Thoracic aorta (tissue), 2 donors: ENCODE measurements at regions not wholly inside any gene's neighbourhood (a gene's known extent, or its start where the extent isn't known, plus 50 kb on each side); places are given as distances from the start of the nearest gene placed in this dataset.

Source experiments
- ATAC-seq: fragments of 150-250 bp; one replicate; pipeline ENCODE4 v1.8.0; 2017; ENCODE audit warnings: low read depth; ENCODE audit not compliant: insufficient number of reproducible peaks, low FRiP score
- DNase-seq: peaks from one replicate; pipeline ENCODE4 v3.0.0-alpha.2; 2020; ENCODE audit warnings: low spot score
- H3K27ac ChIP-seq, 2 donors: fragments of 200-600 bp; sonication (generic); 1 replicate in 1 of 2; 2 replicates in 1 of 2; pipeline ENCODE4 v1.5.1; 2016; ENCODE audit warnings: mild to moderate bottlenecking in 2 of 2, moderate library complexity in 2 of 2
- H3K27me3 ChIP-seq: fragments of 200-600 bp; sonication (generic); replicated peaks from 2 replicates; pipeline ENCODE4 v1.6.0; 2016; ENCODE audit warnings: mild to moderate bottlenecking; ENCODE audit not compliant: insufficient read depth
- H3K36me3 ChIP-seq: fragments of 200-600 bp; sonication (generic); one replicate; pipeline ENCODE4 v1.5.1; 2016
- H3K4me1 ChIP-seq, 2 donors: fragments of 200-600 bp; sonication (generic); 1 replicate in 1 of 2; 2 replicates in 1 of 2; pipeline versions ENCODE4 v1.5.1 to v1.6.0; 2016; ENCODE audit warnings: low read depth in 2 of 2, mild to moderate bottlenecking in 1 of 2; ENCODE audit not compliant: control insufficient read depth in 1 of 2
- H3K4me3 ChIP-seq: fragments of 200-600 bp; sonication (generic); 2 replicates; pipeline ENCODE4 v1.5.1; 2016; ENCODE audit warnings: mild to moderate bottlenecking
- H3K9me3 ChIP-seq: fragments of 200-600 bp; sonication (generic); 2 replicates; pipeline ENCODE4 v1.5.1; 2016
- CTCF ChIP-seq: fragments of 200-600 bp; sonication (generic); IDR thresholded peaks from one replicate; pipeline ENCODE4 v1.5.1; 2019; ENCODE audit warnings: antibody characterized with exemption

GRCh38 chr15:29550834-29551465 is 271.3 kb downstream of the TJP1 start:
- Histone ChIP-seq H3K27me3 (no peaks in the 10 kb centered on the region), H3K9me3 (peaks cover 2% of the 10 kb centered on the region), H3K4me3 (no peak overlapping the region), H3K36me3 (no peaks in the 10 kb centered on the region), H3K27ac (no peak overlapping the region), H3K4me1 (no peaks in the 10 kb centered on the region)
- TF ChIP-seq CTCF: no peak
- DNase-seq (no peak), ATAC-seq (no peak)

- ATAC-seq: no peak
- Histone ChIP-seq H3K36me3 (no peaks in the 10 kb centered on the region), H3K9me3 (peaks cover 2% of the 10 kb centered on the region), H3K27ac (no peak overlapping the region), H3K4me1 (no peaks in the 10 kb centered on the region), H3K27me3 (no peaks in the 10 kb centered on the region), H3K4me3 (no peak overlapping the region)
- no peak for DNase-seq
- TF ChIP-seq CTCF: no peak
Observed at GRCh38 chr15:29548006-29548405, 274.3 kb downstream of the TJP1 start.

GRCh38 chr15:29544513-29545128 is 275.0 kb upstream of the NSMCE3 start:
- H3K4me3 ChIP-seq: no peak overlapping the region
- DNase-seq: no peak
- H3K27me3 ChIP-seq: no peaks in the 10 kb centered on the region
- H3K9me3 ChIP-seq: peaks cover 2% of the 10 kb centered on the region
- no peak overlapping the region for H3K27ac ChIP-seq
- H3K36me3 ChIP-seq: no peaks in the 10 kb centered on the region
- ATAC-seq: no peak
- no peaks in the 10 kb centered on the region for H3K4me1 ChIP-seq
- TF ChIP-seq CTCF: no peak

GRCh38 chr15:29542994-29543393 is 273.4 kb upstream of the NSMCE3 start:
- H3K36me3 ChIP-seq: no peaks in the 10 kb centered on the region
- H3K4me3 ChIP-seq: no peak overlapping the region
- no peak for TF ChIP-seq CTCF
- H3K27ac ChIP-seq: no peak overlapping the region
- peaks cover 2% of the 10 kb centered on the region for H3K9me3 ChIP-seq
- H3K4me1 ChIP-seq: no peaks in the 10 kb centered on the region
- ATAC-seq: no peak
- no peaks in the 10 kb centered on the region for H3K27me3 ChIP-seq
- DNase-seq: no peak

GRCh38 chr15:29541309-29541708 is 271.7 kb upstream of the NSMCE3 start:
- Histone ChIP-seq H3K27ac (no peak overlapping the region), H3K27me3 (no peaks in the 10 kb centered on the region), H3K9me3 (peaks cover 2% of the 10 kb centered on the region), H3K4me1 (no peaks in the 10 kb centered on the region), H3K4me3 (no peak overlapping the region), H3K36me3 (no peaks in the 10 kb centered on the region)
- ATAC-seq (no peak), DNase-seq (no peak)
- TF ChIP-seq CTCF: no peak
